LHCN-M2 (cell line): ENCODE measurements at regions not wholly inside any gene's neighbourhood (a gene's known extent, or its start where the extent isn't known, plus 50 kb on each side); places are given as distances from the start of the nearest gene placed in this dataset.

Source experiments
- DNase-seq: peaks from one replicate; pipeline ENCODE4 v3.0.0-alpha.2; 2012; ENCODE audit warnings: low read depth

GRCh38 chr3:107242579-107242978 is 134.7 kb upstream of the CCDC54 start:
- no peak for DNase-seq

GRCh38 chr3:107247116-107247515 is 130.1 kb upstream of the CCDC54 start:
- DNase-seq: no peak

GRCh38 chr3:107249132-107249531 is 128.1 kb upstream of the CCDC54 start:
- no peak for DNase-seq

- DNase-seq: no peak
Observed at GRCh38 chr3:107250221-107250620, 127.0 kb upstream of the CCDC54 start.

GRCh38 chr3:107251819-107252218 is 125.4 kb upstream of the CCDC54 start:
- no peak for DNase-seq

GRCh38 chr3:107256963-107257362 is 120.3 kb upstream of the CCDC54 start:
- DNase-seq: no peak

- no peak for DNase-seq
Observed at GRCh38 chr3:107258300-107258699, 118.9 kb upstream of the CCDC54 start.

- DNase-seq: no peak
Observed at GRCh38 chr3:107260207-107260606, 117.0 kb upstream of the CCDC54 start.

GRCh38 chr3:107263269-107264021 is 113.8 kb upstream of the CCDC54 start:
- peak; percentile 73 for DNase-seq

GRCh38 chr3:107264888-107265287 is 112.4 kb upstream of the CCDC54 start:
- DNase-seq: no peak

GRCh38 chr3:107265526-107265925 is 111.7 kb upstream of the CCDC54 start:
- no peak for DNase-seq

- DNase-seq: no peak
Observed at GRCh38 chr3:107268469-107268868, 108.8 kb upstream of the CCDC54 start.

GRCh38 chr3:107269136-107269535 is 108.1 kb upstream of the CCDC54 start:
- DNase-seq: no peak

GRCh38 chr3:107271787-107272387 is 105.4 kb upstream of the CCDC54 start:
- DNase-seq: peak; percentile 60

- no peak for DNase-seq
Observed at GRCh38 chr3:107272471-107272870, 104.8 kb upstream of the CCDC54 start.

GRCh38 chr3:107272885-107273284 is 104.4 kb upstream of the CCDC54 start:
- no peak for DNase-seq

- no peak for DNase-seq
Observed at GRCh38 chr3:107273771-107274170, 103.5 kb upstream of the CCDC54 start.

- DNase-seq: no peak
Observed at GRCh38 chr3:107275511-107275910, 101.7 kb upstream of the CCDC54 start.

- no peak for DNase-seq
Observed at GRCh38 chr3:107283948-107284347, 93.3 kb upstream of the CCDC54 start.

GRCh38 chr3:107284612-107285011 is 92.6 kb upstream of the CCDC54 start:
- DNase-seq: peak; percentile 55

- no peak for DNase-seq
Observed at GRCh38 chr3:107285197-107285596, 92.0 kb upstream of the CCDC54 start.

- no peak for DNase-seq
Observed at GRCh38 chr3:107289354-107289753, 87.9 kb upstream of the CCDC54 start.

GRCh38 chr3:107294117-107294516 is 83.1 kb upstream of the CCDC54 start:
- DNase-seq: no peak
